Neural progenitor cell (in vitro differentiated cells): ENCODE measurements at regions not wholly inside any gene's neighbourhood (a gene's known extent, or its start where the extent isn't known, plus 50 kb on each side); places are given as distances from the start of the nearest gene placed in this dataset.

ENCODE experiments used
- CTCF ChIP-seq: fragments of 200-600 bp; sonication (generic); IDR thresholded peaks from 2 replicates; pipeline ENCODE4 v1.5.1; 2017; ENCODE audit warnings: antibody characterized with exemption, mild to moderate bottlenecking
- EZH2 ChIP-seq: fragments of 200-600 bp; sonication (generic); IDR thresholded peaks from 2 replicates; pipeline ENCODE4 v1.6.1; 2017; ENCODE audit warnings: antibody characterized with exemption, mild to moderate bottlenecking, moderate library complexity
- EZH2phosphoT487 ChIP-seq: fragments of 200-600 bp; sonication (generic); IDR thresholded peaks from 2 replicates; pipeline ENCODE4 v1.6.1; 2017; ENCODE audit warnings: antibody characterized with exemption

- TF ChIP-seq CTCF (no peak), EZH2phosphoT487 (no peak), EZH2 (no peak)
Measured at GRCh38 chr14:46480817-46481216, 170.8 kb downstream of the RPL10L start.
